Tibial artery (tissue), 4 donors: ENCODE measurements at regions not wholly inside any gene's neighbourhood (a gene's known extent, or its start where the extent isn't known, plus 50 kb on each side); places are given as distances from the start of the nearest gene placed in this dataset.

Source experiments
- DNase-seq, 2 donors: peaks; one replicate each; pipeline ENCODE4 v3.0.0-alpha.2; 2019
- H3K27ac ChIP-seq, 2 donors: fragments of 200-600 bp; sonication (generic) in 1 of 2; 1 replicate in 1 of 2; 2 replicates in 1 of 2; pipeline ENCODE4 v1.5.1; 2018 to 2019; ENCODE audit warnings: mild to moderate bottlenecking in 1 of 2
- H3K27me3 ChIP-seq, 2 donors: fragments of 200-600 bp; sonication (generic) in 1 of 2; one replicate each; pipeline versions ENCODE4 v1.5.1 to v1.6.0; 2016 to 2019
- H3K36me3 ChIP-seq, 3 donors: fragments of 200-600 bp; sonication (generic) in 2 of 3; one replicate each; pipeline ENCODE4 v1.5.1; 2016 to 2019; ENCODE audit warnings: mild to moderate bottlenecking in 2 of 3
- H3K4me1 ChIP-seq, 4 donors: fragments of 200-600 bp; sonication (generic) in 2 of 4; 1 replicate in 3 of 4; 2 replicates in 1 of 4; pipeline ENCODE4 v1.5.1; 2016 to 2019
- H3K4me3 ChIP-seq, 2 donors: fragments of 200-600 bp; sonication (generic) in 1 of 2; 1 replicate in 1 of 2; 2 replicates in 1 of 2; pipeline ENCODE4 v1.5.1; 2018 to 2019; ENCODE audit warnings: mild to moderate bottlenecking in 2 of 2
- H3K9me3 ChIP-seq, 3 donors: fragments of 200-600 bp; sonication (generic) in 1 of 3; one replicate each; pipeline ENCODE4 v1.5.1; 2016 to 2019
- intact Hi-C: fragments of 100-400 bp; cut with DNase I; formaldehyde crosslinking; loops from one replicate; pipeline ENCODE4 v1.15.0; 2023; ENCODE audit warnings: low total_unique reads
- TF ChIP-seq, protein P1 (sequence below), 2 experiments: fragments of 200-600 bp in 1 of 2; fragments of 450-650 bp in 1 of 2; IDR thresholded peaks; one replicate each; pipeline ENCODE4 v1.5.1; 2017 to 2019; ENCODE audit warnings: antibody characterized with exemption in 2 of 2, mild to moderate bottlenecking in 1 of 2, moderate library complexity in 1 of 2

DNA sequence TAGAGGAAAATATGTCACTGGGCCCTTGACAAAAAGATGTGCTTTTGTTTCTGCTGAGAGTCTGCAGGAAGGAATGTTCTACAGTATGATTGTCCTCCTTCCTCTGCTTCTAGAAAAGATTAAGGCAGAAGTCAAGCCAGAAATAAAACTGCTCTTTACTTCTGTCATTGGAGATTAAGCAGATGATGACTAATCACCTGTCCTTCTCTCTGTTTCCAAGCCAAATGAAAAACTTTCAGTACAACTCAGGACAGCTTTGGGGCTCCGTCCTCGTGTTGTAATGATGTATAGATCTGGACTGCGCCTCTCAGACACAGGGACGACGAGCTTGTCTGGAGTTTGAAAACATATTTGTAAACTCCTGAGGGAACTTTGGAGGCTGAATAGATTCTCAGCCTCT, 159.3 kb downstream of the DYRK2 start:
- peaks cover 0 to 3% (median 0%) of the 10 kb centered on the region in 3 donors for H3K9me3 ChIP-seq
- H3K4me3 ChIP-seq = no peak overlapping the region
- TF ChIP-seq, protein P1, sequence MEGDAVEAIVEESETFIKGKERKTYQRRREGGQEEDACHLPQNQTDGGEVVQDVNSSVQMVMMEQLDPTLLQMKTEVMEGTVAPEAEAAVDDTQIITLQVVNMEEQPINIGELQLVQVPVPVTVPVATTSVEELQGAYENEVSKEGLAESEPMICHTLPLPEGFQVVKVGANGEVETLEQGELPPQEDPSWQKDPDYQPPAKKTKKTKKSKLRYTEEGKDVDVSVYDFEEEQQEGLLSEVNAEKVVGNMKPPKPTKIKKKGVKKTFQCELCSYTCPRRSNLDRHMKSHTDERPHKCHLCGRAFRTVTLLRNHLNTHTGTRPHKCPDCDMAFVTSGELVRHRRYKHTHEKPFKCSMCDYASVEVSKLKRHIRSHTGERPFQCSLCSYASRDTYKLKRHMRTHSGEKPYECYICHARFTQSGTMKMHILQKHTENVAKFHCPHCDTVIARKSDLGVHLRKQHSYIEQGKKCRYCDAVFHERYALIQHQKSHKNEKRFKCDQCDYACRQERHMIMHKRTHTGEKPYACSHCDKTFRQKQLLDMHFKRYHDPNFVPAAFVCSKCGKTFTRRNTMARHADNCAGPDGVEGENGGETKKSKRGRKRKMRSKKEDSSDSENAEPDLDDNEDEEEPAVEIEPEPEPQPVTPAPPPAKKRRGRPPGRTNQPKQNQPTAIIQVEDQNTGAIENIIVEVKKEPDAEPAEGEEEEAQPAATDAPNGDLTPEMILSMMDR (IDR thresholded peaks at IDR 0.05) = no peak
- H3K36me3 ChIP-seq = no peaks in the 10 kb centered on the region
- no peak for DNase-seq
- peaks cover 0 to 24% (median 0%) of the 10 kb centered on the region in 4 donors for H3K4me1 ChIP-seq
- intact Hi-C loops = no loop called here
- no peaks in the 10 kb centered on the region for H3K27me3 ChIP-seq
- peak overlapping the region; percentile 43 to 60 for H3K27ac ChIP-seq

DNA sequence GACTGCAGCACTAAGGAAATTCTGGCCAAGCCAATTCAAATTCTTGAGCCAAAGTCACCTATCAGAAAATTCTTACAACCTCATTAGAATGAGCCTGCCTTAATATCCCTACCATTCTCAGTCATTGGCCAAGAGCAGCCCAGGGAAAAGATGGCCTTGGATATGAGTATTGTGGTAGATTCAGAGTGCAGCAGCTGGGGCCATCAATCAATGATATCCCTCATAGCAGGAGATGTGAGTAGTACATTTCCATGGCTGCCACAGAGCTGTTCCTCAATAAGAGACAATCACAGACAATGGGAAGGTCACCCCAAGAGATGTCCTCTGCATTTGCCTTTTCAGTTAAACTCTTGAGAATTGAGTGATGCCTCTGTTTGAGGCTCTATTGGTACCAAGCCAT, 161.6 kb downstream of the DYRK2 start:
- no peaks in the 10 kb centered on the region for H3K36me3 ChIP-seq
- H3K9me3 ChIP-seq = peaks cover 0 to 6% (median 0%) of the 10 kb centered on the region in 3 donors
- TF ChIP-seq, protein P1 (IDR thresholded peaks at IDR 0.05) = no peak
- H3K4me1 ChIP-seq = peaks cover 0 to 15% (median 0%) of the 10 kb centered on the region in 4 donors
- intact Hi-C loops = no loop called here
- no peak overlapping the region for H3K27ac ChIP-seq
- no peaks in the 10 kb centered on the region for H3K27me3 ChIP-seq
- DNase-seq = no peak
- H3K4me3 ChIP-seq = no peak overlapping the region

DNA sequence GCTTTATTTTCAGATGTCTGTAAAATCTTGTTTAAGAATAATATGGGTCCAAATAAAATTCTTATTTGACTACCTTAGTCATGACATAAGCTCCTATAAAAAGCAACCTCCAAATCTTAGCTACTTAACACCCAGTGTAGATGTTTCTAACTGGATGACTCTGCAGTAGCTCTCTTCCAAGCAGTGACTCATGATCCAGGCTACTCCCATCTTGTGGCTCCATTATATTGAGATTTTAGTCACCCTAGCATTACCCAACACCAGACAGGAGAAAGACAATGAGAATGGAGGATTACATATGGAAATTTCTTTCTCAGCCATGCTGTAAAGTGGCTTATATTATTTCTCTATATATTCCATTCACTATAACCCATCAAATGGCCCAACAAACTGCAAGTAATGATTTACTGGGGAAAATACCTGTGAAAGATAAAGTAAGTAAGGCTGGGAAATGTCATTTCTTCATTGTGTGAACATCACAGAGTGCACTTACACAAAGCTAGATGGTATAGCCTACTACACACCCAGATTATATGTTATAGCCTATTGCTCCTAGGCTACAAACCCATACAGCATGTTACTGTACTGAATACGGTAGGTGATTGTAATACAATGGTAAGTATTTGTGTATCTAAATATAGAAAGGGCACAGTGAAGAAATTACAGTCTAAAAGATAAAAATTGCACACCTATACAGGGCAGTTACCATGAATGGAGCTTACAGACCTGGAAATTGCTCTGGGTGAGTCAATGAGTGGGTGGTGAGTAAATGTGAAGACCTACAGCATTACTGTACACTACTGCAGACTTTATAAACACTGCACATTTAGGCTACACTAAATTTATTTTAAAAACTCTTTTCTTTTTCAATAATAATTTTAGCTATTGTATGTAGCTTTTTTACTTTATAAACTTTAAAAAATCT, 163.2 kb downstream of the DYRK2 start:
- Histone ChIP-seq H3K36me3 (no peaks in the 10 kb centered on the region), H3K4me1 (peaks cover 0 to 15% (median 0%) of the 10 kb centered on the region in 4 donors), H3K27me3 (no peaks in the 10 kb centered on the region), H3K4me3 (no peak overlapping the region), H3K27ac (no peak overlapping the region), H3K9me3 (peaks cover 0 to 14% (median 0%) of the 10 kb centered on the region in 3 donors)
- intact Hi-C loops = no loop called here
- TF ChIP-seq, protein P1 (IDR thresholded peaks at IDR 0.05) = no peak
- DNase-seq = no peak

DNA sequence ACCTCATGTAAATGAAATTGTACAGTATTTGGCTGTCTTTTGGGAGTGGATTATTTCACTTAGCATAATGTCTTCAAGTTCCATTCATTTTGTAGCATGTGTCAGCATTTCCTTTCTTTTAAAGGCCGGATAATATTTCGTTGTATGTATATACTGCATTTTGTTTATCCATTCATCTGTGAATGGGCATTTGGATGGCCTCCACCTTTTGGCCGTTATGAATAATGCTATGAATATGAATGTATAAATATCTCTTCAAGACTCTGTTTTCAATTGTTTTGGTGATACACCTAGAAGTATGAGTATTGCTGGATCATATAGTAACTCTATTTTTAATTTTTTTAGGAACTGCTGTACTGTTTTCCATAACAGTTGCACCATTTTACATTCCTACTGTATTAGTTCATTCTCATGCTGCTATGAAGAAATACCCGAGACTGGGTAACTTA, 164.9 kb downstream of the DYRK2 start:
- no peaks in the 10 kb centered on the region for H3K36me3 ChIP-seq
- H3K27ac ChIP-seq = no peak overlapping the region
- peaks cover 0 to 17% (median 0%) of the 10 kb centered on the region in 3 donors for H3K9me3 ChIP-seq
- no peak for DNase-seq
- H3K27me3 ChIP-seq = no peaks in the 10 kb centered on the region
- no peak overlapping the region for H3K4me3 ChIP-seq
- intact Hi-C loops = no loop called here
- H3K4me1 ChIP-seq = peaks cover 0 to 2% (median 0%) of the 10 kb centered on the region in 4 donors
- TF ChIP-seq, protein P1 (IDR thresholded peaks at IDR 0.05) = no peak

DNA sequence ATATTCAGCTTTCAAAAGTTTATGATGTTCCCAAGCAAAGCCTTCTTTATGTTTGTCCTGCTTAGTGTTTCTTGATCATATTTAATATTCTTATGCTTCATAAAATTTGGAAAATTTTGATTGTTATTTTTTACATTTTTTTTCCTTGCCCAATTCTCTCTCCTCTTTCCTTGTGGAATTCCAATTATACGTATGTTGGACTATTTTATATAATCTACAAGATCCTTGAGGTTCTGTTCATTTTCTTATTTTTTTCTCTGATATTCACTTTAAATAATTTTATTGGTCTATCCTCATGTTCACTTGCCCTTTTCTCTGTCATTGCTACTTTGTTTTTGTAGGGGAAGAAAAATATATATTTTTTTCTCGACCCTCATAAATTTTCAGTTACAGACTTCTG, 167.7 kb downstream of the DYRK2 start:
- Histone ChIP-seq H3K4me3 (no peak overlapping the region), H3K9me3 (peaks cover 0 to 17% (median 0%) of the 10 kb centered on the region in 3 donors), H3K36me3 (no peaks in the 10 kb centered on the region), H3K27me3 (no peaks in the 10 kb centered on the region), H3K27ac (no peak overlapping the region), H3K4me1 (peaks cover 0 to 10% (median 0%) of the 10 kb centered on the region in 4 donors)
- no peak for DNase-seq
- TF ChIP-seq, protein P1 (IDR thresholded peaks at IDR 0.05) = no peak
- intact Hi-C loops = no loop called here
